ENCODE measurements at regions not wholly inside any gene's neighbourhood (a gene's known extent, or its start where the extent isn't known, plus 50 kb on each side); places are given as distances from the start of the nearest gene placed in this dataset.

GRCh38 chr17:12489325-12489724 is 176.4 kb upstream of the MYOCD start:
- H3K9me3 ChIP-seq (ENCODE audit: control insufficient read depth, insufficient read depth, low read length), result no peaks in the 10 kb centered on the region
- H3K4me1 ChIP-seq (ENCODE audit: control insufficient read depth, insufficient read depth, low read length), result peaks cover 5% of the 10 kb centered on the region; the same call in 1 of the 2 replicates
- no peaks in the 10 kb centered on the region for H3K27me3 ChIP-seq (ENCODE audit: control insufficient read depth, insufficient read depth, low read length)
- no peaks in the 10 kb centered on the region for H3K36me3 ChIP-seq (ENCODE audit: control insufficient read depth, insufficient read depth, low read length)
- H3K27ac ChIP-seq (ENCODE audit: low read depth, low read length), result no peak overlapping the region
- H3K4me3 ChIP-seq (ENCODE audit: low read depth, low read length), result no peak overlapping the region
- no peak overlapping the region for H3K9ac ChIP-seq (ENCODE audit: low read depth, low read length)

- H3K4me1 ChIP-seq (ENCODE audit: control insufficient read depth, insufficient read depth, low read length), result peaks cover 5% of the 10 kb centered on the region; the same call in 1 of the 2 replicates
- no peaks in the 10 kb centered on the region for H3K27me3 ChIP-seq (ENCODE audit: control insufficient read depth, insufficient read depth, low read length)
- no peak overlapping the region for H3K4me3 ChIP-seq (ENCODE audit: low read depth, low read length)
- no peaks in the 10 kb centered on the region for H3K36me3 ChIP-seq (ENCODE audit: control insufficient read depth, insufficient read depth, low read length)
- H3K9me3 ChIP-seq (ENCODE audit: control insufficient read depth, insufficient read depth, low read length), result no peaks in the 10 kb centered on the region
- H3K27ac ChIP-seq (ENCODE audit: low read depth, low read length), result no peak overlapping the region
- no peak overlapping the region for H3K9ac ChIP-seq (ENCODE audit: low read depth, low read length)
These were observed 173.2 kb upstream of the MYOCD start for GRCh38 chr17:12492450-12492849.

GRCh38 chr17:12505866-12506265 is 159.8 kb upstream of the MYOCD start:
- Histone ChIP-seq H3K9me3 (ENCODE audit: control insufficient read depth, insufficient read depth, low read length) (no peaks in the 10 kb centered on the region), H3K4me3 (ENCODE audit: low read depth, low read length) (no peak overlapping the region), H3K4me1 (ENCODE audit: control insufficient read depth, insufficient read depth, low read length) (no peaks in the 10 kb centered on the region), H3K27ac (ENCODE audit: low read depth, low read length) (no peak overlapping the region), H3K27me3 (ENCODE audit: control insufficient read depth, insufficient read depth, low read length) (no peaks in the 10 kb centered on the region), H3K36me3 (ENCODE audit: control insufficient read depth, insufficient read depth, low read length) (no peaks in the 10 kb centered on the region), H3K9ac (ENCODE audit: low read depth, low read length) (no peak overlapping the region)

GRCh38 chr17:12507026-12507595 is 158.6 kb upstream of the MYOCD start:
- H3K9ac ChIP-seq (ENCODE audit: low read depth, low read length), result no peak overlapping the region
- no peaks in the 10 kb centered on the region for H3K4me1 ChIP-seq (ENCODE audit: control insufficient read depth, insufficient read depth, low read length)
- no peak overlapping the region for H3K4me3 ChIP-seq (ENCODE audit: low read depth, low read length)
- no peaks in the 10 kb centered on the region for H3K27me3 ChIP-seq (ENCODE audit: control insufficient read depth, insufficient read depth, low read length)
- no peaks in the 10 kb centered on the region for H3K9me3 ChIP-seq (ENCODE audit: control insufficient read depth, insufficient read depth, low read length)
- no peaks in the 10 kb centered on the region for H3K36me3 ChIP-seq (ENCODE audit: control insufficient read depth, insufficient read depth, low read length)
- H3K27ac ChIP-seq (ENCODE audit: low read depth, low read length), result no peak overlapping the region

GRCh38 chr17:12509801-12510200 is 155.9 kb upstream of the MYOCD start:
- H3K27ac ChIP-seq (ENCODE audit: low read depth, low read length), result no peak overlapping the region
- H3K9me3 ChIP-seq (ENCODE audit: control insufficient read depth, insufficient read depth, low read length), result no peaks in the 10 kb centered on the region
- H3K27me3 ChIP-seq (ENCODE audit: control insufficient read depth, insufficient read depth, low read length), result no peaks in the 10 kb centered on the region
- H3K36me3 ChIP-seq (ENCODE audit: control insufficient read depth, insufficient read depth, low read length), result no peaks in the 10 kb centered on the region
- no peak overlapping the region for H3K4me3 ChIP-seq (ENCODE audit: low read depth, low read length)
- no peak overlapping the region for H3K9ac ChIP-seq (ENCODE audit: low read depth, low read length)
- H3K4me1 ChIP-seq (ENCODE audit: control insufficient read depth, insufficient read depth, low read length), result no peaks in the 10 kb centered on the region

GRCh38 chr17:12510535-12510934 is 155.2 kb upstream of the MYOCD start:
- Histone ChIP-seq H3K27me3 (ENCODE audit: control insufficient read depth, insufficient read depth, low read length) (no peaks in the 10 kb centered on the region), H3K4me1 (ENCODE audit: control insufficient read depth, insufficient read depth, low read length) (no peaks in the 10 kb centered on the region), H3K4me3 (ENCODE audit: low read depth, low read length) (no peak overlapping the region), H3K27ac (ENCODE audit: low read depth, low read length) (no peak overlapping the region), H3K9ac (ENCODE audit: low read depth, low read length) (no peak overlapping the region), H3K9me3 (ENCODE audit: control insufficient read depth, insufficient read depth, low read length) (no peaks in the 10 kb centered on the region), H3K36me3 (ENCODE audit: control insufficient read depth, insufficient read depth, low read length) (no peaks in the 10 kb centered on the region)

- Histone ChIP-seq H3K36me3 (ENCODE audit: control insufficient read depth, insufficient read depth, low read length) (no peaks in the 10 kb centered on the region), H3K9me3 (ENCODE audit: control insufficient read depth, insufficient read depth, low read length) (no peaks in the 10 kb centered on the region), H3K4me3 (ENCODE audit: low read depth, low read length) (no peak overlapping the region), H3K4me1 (ENCODE audit: control insufficient read depth, insufficient read depth, low read length) (no peaks in the 10 kb centered on the region), H3K27me3 (ENCODE audit: control insufficient read depth, insufficient read depth, low read length) (no peaks in the 10 kb centered on the region), H3K9ac (ENCODE audit: low read depth, low read length) (no peak overlapping the region), H3K27ac (ENCODE audit: low read depth, low read length) (no peak overlapping the region)
These were observed 152.9 kb upstream of the MYOCD start for GRCh38 chr17:12512694-12513355.

GRCh38 chr17:12514596-12514995 is 151.1 kb upstream of the MYOCD start:
- Histone ChIP-seq H3K9ac (ENCODE audit: low read depth, low read length) (no peak overlapping the region), H3K4me3 (ENCODE audit: low read depth, low read length) (no peak overlapping the region), H3K4me1 (ENCODE audit: control insufficient read depth, insufficient read depth, low read length) (no peaks in the 10 kb centered on the region), H3K36me3 (ENCODE audit: control insufficient read depth, insufficient read depth, low read length) (no peaks in the 10 kb centered on the region), H3K9me3 (ENCODE audit: control insufficient read depth, insufficient read depth, low read length) (no peaks in the 10 kb centered on the region), H3K27me3 (ENCODE audit: control insufficient read depth, insufficient read depth, low read length) (no peaks in the 10 kb centered on the region), H3K27ac (ENCODE audit: low read depth, low read length) (no peak overlapping the region)

GRCh38 chr17:12519956-12520594 is 145.6 kb upstream of the MYOCD start:
- Histone ChIP-seq H3K27me3 (ENCODE audit: control insufficient read depth, insufficient read depth, low read length) (no peaks in the 10 kb centered on the region), H3K36me3 (ENCODE audit: control insufficient read depth, insufficient read depth, low read length) (no peaks in the 10 kb centered on the region), H3K9me3 (ENCODE audit: control insufficient read depth, insufficient read depth, low read length) (no peaks in the 10 kb centered on the region), H3K4me3 (ENCODE audit: low read depth, low read length) (no peak overlapping the region), H3K9ac (ENCODE audit: low read depth, low read length) (no peak overlapping the region), H3K27ac (ENCODE audit: low read depth, low read length) (no peak overlapping the region), H3K4me1 (ENCODE audit: control insufficient read depth, insufficient read depth, low read length) (0 out of 2 replicates have a peak, but pooled peaks cover 3% of the 10 kb centered on the region)

- no peaks in the 10 kb centered on the region for H3K36me3 ChIP-seq (ENCODE audit: control insufficient read depth, insufficient read depth, low read length)
- H3K4me1 ChIP-seq (ENCODE audit: control insufficient read depth, insufficient read depth, low read length), result 0 out of 2 replicates have a peak, but pooled peaks cover 3% of the 10 kb centered on the region
- no peaks in the 10 kb centered on the region for H3K9me3 ChIP-seq (ENCODE audit: control insufficient read depth, insufficient read depth, low read length)
- no peak overlapping the region for H3K27ac ChIP-seq (ENCODE audit: low read depth, low read length)
- no peaks in the 10 kb centered on the region for H3K27me3 ChIP-seq (ENCODE audit: control insufficient read depth, insufficient read depth, low read length)
- H3K4me3 ChIP-seq (ENCODE audit: low read depth, low read length), result no peak overlapping the region
- H3K9ac ChIP-seq (ENCODE audit: low read depth, low read length), result no peak overlapping the region
These were observed 144.3 kb upstream of the MYOCD start for GRCh38 chr17:12521416-12521815.

- Histone ChIP-seq H3K27me3 (ENCODE audit: control insufficient read depth, insufficient read depth, low read length) (no peaks in the 10 kb centered on the region), H3K4me3 (ENCODE audit: low read depth, low read length) (no peak overlapping the region), H3K9me3 (ENCODE audit: control insufficient read depth, insufficient read depth, low read length) (no peaks in the 10 kb centered on the region), H3K36me3 (ENCODE audit: control insufficient read depth, insufficient read depth, low read length) (no peaks in the 10 kb centered on the region), H3K4me1 (ENCODE audit: control insufficient read depth, insufficient read depth, low read length) (0 out of 2 replicates have a peak, but pooled peaks cover 3% of the 10 kb centered on the region), H3K9ac (ENCODE audit: low read depth, low read length) (no peak overlapping the region; the same call in 1 of the 2 replicates), H3K27ac (ENCODE audit: low read depth, low read length) (no peak overlapping the region)
These were observed 143.4 kb upstream of the MYOCD start for GRCh38 chr17:12522336-12522735.
